NOMO-1 treated with dmso at 0.1 percent for 144 hours (cell line): ENCODE measurements at regions not wholly inside any gene's neighbourhood (a gene's known extent, or its start where the extent isn't known, plus 50 kb on each side); places are given as distances from the start of the nearest gene placed in this dataset.

Experiments used
- DNase-seq: peaks from one replicate; lab custom pipeline; 2025; ENCODE audit not compliant: unreplicated experiment; lab: John Stamatoyannopoulos, UW

DNA sequence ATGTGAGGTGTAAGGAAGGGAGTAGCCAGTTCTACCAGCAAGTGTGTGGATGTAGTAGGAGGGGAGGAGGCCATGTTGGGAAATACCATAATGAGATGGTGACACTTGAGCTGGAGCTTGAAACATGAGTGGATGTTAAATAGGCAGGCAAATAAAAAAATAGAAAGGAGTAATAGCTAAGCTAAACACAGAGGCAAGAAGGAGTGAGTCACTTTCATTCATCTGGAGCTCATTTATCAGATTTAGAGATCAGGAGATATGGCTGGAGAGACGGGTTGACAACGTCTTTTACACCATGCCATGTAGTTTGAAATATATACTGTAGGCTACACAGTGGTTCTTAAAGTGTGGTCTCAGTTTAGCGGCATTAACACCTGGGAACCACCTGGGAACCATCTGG is 390.5 kb downstream of the DIPK2A start:
- no peak for DNase-seq

DNA sequence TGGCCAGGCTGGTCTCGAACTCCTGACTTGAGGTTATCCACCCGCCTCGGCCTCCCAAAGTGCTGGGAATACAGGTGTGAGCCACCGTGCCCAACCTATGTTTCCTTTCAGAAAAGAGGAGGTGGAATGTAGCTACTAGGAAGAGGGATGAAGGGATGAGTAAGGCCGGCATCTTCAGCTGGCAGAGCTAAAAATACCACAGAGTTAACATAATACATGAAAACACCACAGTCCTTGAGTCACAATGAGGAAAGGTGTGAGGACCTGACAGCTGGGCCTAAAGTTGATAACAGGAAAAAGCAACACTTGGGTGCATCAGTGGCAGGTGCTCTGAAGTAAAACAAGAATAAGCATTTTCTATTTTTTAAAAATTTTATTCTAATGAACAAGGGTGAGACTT is 392.2 kb downstream of the DIPK2A start:
- no peak for DNase-seq

DNA sequence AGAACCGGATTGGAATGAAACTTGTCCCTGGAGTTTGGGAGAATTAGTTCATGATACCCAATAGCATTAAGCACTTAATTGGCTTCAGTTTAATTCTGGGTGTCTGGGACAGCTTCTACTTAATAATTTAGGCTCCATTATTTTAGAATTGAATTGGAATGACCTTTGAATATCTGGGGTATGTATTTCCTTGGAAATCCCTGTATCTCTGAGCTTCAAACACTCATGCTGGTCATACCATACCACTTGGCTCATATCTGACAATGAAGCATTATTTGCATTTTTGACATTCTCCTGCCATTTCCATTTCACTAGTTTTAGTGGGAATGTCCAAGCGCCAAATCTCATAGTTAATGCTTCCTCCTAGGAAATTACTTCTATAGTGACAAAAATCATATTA is 393.1 kb downstream of the DIPK2A start:
- no peak for DNase-seq

DNA sequence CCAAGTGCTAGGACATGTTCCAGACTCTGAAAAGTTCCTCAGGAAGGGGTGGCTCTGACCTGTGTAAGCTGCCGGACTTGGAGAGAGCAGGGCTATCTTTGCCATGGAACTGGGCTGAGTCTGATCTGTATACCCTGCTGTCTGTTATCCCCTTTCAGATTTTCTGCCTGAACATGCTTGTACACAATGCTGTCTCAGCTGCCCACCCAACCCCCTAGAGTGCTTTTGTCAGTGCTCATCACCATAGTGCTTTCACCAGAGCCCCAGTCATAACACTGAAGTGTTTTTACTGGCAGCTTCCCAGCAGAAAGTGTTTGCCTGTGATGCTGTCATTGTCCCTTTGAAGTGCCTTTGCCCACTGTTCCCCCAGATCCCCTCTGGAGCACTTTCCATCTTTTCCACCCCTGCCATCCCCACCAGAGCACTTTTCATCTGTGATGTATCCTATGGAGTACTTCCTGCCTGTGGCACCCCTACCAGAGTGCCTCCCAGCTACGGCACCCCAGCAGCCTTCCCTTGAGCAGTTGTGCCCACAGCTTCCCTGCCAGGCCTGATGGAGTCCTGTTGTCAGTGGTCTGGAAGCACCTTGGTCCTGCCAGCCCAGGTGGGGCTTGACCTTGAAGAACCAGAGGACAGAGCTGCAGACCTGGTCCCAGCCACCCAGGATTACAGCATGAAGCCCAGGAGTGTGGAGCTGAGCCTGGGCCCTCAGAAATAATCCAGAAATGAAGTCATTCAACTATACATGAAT is 397.7 kb downstream of the DIPK2A start:
- no peak for DNase-seq

DNA sequence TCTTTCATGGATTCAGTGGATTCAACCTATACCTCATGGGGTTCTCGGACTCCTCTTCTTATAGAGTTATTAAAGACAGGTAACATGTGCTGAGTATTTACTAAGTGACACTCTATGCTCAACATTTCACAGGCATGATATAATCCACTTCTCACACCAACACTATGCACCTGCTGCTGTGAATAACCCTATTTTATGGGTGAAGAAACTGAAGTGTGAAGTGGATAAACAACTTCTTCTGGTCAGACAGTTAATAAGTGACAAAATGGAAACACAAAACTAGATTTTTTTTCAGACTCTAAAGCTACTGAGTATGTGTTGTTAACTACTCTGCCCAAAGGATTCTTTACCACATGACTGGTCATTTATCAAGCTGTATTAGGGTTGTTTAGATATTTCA is 403.5 kb downstream of the DIPK2A start:
- no peak for DNase-seq

DNA sequence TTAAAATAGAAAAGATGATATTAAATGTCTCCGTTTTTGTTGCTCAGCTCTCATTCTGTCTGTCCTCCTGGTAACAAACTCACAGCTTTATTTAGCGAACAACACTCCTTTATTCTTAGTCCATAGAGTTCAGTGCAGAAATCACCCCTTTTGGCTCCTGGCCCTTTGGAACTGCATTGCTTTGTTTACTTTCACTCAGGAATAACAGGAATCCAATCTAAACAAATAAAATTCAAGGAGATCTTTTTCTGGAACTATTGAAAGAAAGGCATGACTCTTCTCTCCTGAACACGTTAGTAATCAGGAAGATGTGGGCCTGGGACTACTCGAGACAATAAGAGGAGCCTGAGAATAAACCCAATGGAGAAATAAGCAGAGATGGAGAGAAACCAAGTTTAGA is 409.2 kb downstream of the DIPK2A start:
- no peak for DNase-seq

DNA sequence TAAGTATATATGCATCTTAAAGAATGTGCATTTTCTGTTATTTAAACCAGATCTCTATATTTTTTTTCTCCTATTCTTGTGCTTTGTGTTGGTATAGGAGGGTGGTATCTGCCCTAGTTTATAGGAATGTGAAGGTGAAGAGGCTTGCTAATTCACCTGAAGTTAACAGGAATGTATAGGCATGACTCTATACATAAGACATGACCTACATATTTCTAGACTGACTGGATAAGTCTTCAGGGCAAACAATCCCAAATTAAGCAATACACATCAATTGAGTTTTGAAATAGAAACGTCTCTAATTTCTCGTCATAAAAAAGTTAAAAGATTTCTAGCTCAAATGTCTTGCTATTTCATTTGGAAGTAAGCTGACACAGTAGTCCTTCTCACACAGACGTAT is 410.0 kb downstream of the DIPK2A start:
- DNase-seq, result no peak

DNA sequence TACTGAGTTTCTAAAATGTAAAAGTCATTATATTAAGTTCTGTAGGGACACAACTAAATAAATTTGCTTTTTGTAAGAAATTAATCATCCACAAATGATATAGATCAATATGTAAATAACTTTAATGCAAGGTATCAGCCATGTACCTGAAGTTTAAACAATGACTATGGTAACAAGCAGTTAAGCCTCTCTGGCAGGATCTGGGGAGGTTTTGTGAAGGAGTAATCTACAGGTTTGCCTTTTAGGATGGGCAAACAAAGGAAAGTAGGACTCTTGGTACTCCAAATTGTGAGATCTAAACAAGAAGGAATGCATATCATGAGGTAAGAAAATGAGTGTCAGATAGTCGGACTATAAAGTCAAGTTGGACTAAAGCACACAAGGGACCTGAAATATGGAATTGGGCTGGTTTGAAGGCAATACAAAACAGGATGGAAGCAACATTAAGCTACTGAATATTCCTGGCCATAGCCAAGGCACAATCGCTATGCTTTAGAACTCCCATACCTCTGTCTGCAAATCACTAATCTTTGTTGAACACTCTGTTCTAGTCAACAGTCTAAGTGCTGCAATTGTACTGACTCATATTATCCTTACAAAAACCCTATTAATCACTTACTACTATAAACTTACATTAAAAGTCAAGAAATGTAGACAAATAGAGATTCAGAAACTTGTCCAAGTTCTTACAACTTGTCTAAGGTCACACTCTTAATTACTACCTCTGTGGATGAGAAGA is 412.8 kb downstream of the DIPK2A start:
- DNase-seq, result no peak

DNA sequence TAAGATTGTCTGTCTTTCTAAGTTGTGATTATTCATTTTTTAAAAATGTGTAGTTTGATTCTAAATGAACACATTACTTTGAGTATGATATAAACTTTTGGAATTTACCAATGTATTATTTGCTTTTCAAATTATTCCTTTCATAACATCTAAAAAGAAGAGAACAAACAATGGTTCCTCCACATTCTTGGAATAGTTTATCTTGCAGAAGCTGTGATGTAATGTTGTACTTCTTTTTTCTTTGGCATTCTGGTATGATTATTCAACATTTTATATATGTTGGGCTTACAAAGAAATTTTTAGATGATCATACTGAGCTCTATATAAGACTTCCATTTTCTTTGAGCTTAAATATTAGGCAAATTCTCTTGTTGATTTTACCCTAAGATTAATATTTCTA is 419.2 kb downstream of the DIPK2A start:
- no peak for DNase-seq

DNA sequence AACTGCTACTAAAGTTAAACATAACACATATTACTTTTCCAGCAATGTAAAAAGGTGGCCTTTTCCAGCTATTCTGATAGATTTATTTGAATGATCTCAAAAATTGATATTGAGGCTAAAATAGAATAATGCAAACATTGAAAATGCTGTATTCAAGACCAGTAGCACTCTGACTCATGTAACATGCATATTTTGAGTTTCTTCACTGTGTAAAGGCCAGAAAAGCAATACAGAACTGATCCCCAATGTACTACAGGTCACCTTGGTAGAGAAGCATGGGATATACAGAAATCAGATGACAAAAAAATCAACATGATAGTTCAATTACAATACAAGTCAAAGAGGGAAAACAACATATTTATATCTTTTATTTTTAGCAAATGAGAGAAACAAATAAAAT is 419.6 kb downstream of the DIPK2A start:
- no peak for DNase-seq

DNA sequence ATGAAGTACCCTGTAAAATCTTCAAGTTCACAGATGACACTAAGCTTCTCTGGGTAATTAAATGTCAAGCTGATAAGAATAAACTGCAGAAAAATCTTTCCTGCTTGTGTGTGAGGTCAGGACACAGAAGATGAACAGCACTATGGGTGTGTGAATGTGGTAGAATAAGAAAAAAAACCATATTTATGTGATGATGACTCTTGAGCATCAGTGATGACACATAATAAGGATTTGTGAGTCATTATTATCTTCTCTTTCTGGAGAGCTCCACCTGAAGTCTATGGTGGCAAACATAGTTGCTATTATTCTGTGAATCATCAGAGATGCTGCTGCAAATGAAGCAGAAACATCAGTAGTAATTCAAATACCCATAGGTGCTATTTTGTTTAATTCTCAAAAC is 422.4 kb downstream of the DIPK2A start:
- no peak for DNase-seq

DNA sequence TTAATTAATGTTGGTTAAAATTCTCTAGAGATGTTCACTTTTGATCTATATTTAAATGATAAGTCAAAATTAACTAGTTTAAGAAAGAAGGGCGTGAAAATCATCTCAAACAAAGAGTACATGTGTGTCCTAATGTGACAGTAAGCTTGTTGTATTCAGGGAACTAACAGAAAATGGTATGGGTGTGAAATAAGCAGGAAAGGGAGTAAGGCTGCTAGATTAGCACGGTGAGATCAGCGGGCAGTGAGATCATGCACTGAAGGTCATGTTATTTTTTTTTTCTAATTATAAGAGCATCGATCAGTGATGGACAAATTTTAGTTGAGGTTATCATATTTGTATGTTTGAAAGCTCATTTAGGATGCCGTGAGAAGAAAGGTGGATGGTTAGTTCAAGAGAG is 430.8 kb downstream of the DIPK2A start:
- DNase-seq, result no peak

DNA sequence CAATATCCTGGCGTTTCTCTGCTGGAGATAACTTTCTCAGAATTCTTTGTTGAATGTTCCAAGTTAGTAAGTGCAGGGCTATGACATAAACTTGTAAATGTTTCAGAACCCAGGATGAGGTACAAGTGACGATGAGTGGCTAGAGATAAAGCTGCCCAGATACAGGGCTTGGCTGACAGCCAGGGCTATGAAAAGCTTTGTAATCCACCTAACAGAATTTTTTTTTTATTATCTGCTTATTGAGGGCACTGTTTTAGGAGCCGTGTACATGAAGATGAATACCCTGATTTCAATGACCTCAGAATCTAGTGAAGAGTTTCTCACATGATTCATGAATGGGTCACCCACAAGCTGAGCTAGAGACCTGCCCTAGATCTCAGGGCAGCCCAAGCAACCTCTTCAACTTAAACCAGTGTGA is 431.4 kb downstream of the DIPK2A start:
- no peak for DNase-seq

DNA sequence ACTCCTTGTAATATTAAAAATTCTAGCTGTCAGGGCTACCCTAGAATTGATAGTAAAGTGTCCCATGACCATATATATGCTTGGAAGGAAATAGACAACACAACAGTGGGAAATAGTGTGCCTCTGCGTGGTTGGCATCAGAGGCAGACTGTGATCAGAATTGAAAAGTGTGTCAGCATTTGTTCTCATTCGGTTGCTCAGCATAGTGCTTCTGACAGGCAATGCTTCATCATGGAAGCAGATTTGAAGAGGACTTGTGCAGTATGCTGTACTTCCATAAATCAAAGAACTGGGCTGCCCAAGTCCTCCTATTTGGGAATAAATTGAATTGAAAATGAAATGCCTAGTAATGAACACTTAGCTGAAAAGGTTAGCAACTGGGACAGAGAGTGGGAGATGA is 435.7 kb downstream of the DIPK2A start:
- DNase-seq, result no peak

DNA sequence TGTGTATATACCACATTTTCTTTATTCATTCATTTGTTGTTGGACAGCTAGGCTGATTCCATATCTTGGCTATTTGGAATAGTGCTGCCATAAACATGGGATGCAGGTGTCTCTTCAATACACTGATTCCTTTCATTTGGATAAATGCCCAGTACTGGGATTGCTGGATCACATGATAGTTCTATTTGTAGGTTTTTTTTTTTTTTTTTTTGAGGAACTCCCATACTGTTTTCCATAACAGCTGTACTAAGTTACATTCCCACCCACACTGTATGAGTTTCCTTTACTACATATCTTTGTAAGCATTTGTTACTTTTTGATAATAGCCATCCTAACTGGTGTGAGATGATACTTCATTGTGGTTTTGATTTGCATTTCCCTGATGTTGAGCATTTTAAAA is 437.7 kb downstream of the DIPK2A start:
- DNase-seq, result no peak

DNA sequence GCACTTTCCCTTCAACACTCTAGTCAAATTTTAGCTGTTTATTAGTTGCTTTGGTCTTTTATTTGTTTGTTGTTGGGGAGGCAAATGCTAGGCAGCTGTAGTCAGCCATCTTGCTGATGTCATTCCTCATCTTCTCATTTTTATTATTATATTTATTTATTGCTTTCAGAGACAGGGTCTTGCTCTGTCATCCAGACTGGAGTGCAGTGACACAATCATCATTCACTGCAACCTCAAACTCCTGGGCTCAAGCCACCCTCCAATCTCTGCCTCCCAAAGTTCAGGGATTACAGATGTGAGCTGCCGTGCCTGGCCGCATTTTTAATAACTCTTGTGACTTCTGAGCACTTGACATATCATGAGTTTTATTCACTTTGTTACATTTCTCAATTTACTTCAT is 441.4 kb downstream of the DIPK2A start:
- no peak for DNase-seq

DNA sequence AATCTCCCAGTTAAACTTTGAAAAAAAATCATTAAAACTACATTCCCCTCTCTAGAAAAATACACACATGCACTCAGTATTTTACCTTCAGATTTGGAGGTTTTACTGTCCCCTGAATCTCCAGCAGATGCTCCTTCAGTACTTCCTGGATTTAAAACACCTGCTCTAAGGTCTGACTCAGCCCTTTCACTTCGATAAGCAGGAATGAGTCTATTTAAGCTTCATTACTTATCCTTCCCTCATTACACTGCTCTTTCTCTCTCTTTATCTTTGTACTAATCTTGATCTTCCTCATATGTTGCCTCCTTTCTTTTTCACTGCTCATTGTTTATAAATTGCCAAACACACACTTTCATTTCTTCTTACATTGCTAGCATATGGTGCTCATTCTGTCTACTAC is 443.9 kb downstream of the DIPK2A start:
- DNase-seq, result no peak

DNA sequence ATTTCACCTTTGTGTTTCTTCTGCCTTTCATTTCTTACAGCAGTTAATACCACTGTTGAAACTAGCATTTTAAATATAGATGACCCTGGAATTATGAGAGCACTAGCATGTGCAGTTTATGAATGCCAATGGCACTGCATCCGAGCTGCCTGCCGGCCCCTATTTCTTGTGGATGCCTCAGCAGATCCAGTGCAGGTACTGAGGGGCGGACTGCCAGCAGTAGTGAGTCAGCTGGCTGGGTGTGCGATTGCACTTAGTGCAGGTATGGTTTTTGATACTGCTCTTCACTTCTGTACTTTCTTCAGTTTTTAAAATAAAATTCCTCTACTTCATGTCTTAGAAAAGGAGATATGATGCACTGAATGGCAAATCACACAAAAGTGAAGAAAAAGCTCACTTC is 453.0 kb downstream of the DIPK2A start:
- DNase-seq, result no peak

DNA sequence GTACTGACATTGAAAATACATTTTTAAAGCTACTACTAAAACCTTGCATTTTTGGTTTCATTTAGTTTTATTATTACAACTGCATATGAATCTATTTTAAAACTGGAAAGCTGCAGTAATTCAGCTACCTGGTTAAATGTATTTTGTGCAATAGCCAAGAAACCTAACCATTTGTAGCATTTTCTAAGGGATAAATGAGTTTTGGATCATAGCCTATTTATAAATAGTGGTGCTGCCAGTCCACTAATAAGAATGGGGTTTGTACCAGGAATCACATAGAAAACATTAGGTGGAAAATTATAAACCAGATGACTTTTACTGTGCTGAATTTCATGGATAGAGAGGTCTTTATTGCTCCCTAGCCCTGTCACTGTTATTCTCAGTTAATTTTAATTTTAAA is 454.7 kb downstream of the DIPK2A start:
- DNase-seq, result no peak

DNA sequence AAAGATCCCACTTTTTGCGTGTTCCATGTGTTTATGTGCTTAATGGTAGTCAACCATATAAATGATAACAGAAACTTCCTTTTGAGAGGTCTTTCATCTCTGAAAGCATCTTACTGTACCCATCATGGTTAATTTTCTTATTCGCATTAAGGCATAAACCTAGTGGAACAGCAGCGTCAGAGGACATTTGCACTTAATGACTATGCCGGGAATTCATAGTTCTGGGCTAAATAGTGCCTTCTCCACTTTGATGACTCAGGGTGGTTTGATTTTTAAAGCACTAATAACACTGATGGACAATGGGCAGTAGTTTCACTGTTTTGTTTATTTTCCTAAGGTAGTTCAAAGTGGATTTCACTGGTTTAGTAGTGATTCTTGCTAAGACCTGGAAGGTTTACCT is 455.3 kb downstream of the DIPK2A start:
- DNase-seq, result no peak

DNA sequence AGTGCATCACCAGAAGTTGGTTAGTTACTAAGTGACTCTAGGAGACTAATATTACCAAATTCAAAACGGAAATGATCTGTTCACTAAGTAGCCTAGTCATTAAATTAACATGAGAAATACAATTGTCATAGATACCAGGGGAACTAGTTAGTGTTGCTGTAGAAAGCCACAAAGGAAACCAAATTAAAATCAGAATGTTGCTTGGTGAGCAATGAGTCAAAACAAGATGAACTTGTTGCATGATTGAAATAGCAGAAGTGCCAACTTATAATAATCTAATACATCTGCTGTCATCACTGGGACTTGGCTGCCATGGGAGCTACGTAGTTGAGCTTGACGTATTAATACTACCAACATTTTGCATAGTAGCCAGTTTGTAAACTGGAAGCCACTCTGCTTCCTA is 458.1 kb downstream of the DIPK2A start:
- DNase-seq, result no peak

DNA sequence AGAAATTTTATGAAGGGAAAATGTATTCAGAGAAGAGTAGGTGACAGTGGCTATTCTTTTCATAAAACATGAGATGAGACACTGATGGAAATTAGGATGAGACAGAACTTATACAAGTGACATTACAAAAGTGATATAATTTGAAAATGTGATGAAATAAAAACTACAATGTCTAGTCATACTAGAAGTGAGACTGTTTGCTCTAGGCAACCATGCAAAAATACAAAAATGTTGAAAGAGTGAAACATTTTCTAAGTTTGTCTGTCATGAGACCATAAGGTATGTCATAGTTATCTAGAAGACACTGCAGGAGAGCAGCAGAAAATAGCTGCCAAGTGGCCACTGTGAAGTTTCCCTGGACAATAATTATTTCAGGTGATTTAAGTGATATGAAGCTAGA is 459.5 kb downstream of the DIPK2A start:
- no peak for DNase-seq

DNA sequence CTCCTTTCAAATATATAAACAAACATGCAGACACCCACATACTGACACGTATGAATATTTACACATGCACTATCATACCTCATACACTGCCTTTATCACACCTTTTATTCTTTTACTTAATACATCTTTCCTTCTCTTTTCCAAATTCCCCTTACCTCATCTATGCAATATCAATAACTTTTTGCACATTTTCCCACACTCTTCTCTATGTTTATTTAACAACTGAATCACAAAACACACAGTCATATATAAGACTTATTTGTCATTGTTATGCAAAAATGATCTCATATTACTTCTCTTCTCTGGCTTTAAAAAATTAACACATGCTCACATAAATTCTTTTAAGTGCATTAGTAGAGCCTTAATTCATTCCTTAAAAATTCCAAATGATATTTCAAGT is 461.4 kb downstream of the DIPK2A start:
- DNase-seq, result no peak
